Astrocyte (in vitro differentiated cells and primary cell): ENCODE measurements at regions not wholly inside any gene's neighbourhood (a gene's known extent, or its start where the extent isn't known, plus 50 kb on each side); places are given as distances from the start of the nearest gene placed in this dataset.

Experiments
- DNase-seq: peaks from one replicate; pipeline ENCODE4 v3.0.0-alpha.2; 2010; ENCODE audit warnings: low read depth
- FAIRE-seq: peaks from 2 replicates; lab custom pipeline; 2011; peaks lifted over from hg19 to GRCh38; lab: Jason Lieb, UNC
- H2AFZ ChIP-seq: 2 replicates; pipeline ENCODE4 v1.6.0; 2012; ENCODE audit warnings: low read depth, low read length, inconsistent platforms
- H3K27ac ChIP-seq: 2 replicates; pipeline ENCODE4 v1.5.1; 2011; ENCODE audit warnings: low read depth, low read length, inconsistent platforms
- H3K27me3 ChIP-seq: 2 replicates; pipeline ENCODE4 v1.6.0; 2011; ENCODE audit warnings: low read length, inconsistent platforms; ENCODE audit not compliant: insufficient read depth
- H3K36me3 ChIP-seq: 2 replicates; pipeline ENCODE4 v1.5.1; 2011; ENCODE audit warnings: low read length, inconsistent platforms; ENCODE audit not compliant: insufficient read depth
- H3K4me1 ChIP-seq: 2 replicates; pipeline ENCODE4 v1.5.1; 2011; ENCODE audit warnings: low read length, inconsistent platforms; ENCODE audit not compliant: insufficient read depth
- H3K4me2 ChIP-seq: 2 replicates; pipeline ENCODE4 v1.6.0; 2012; ENCODE audit warnings: low read length, inconsistent platforms
- H3K4me3 ChIP-seq: 2 replicates; pipeline ENCODE4 v1.5.1; 2011; ENCODE audit warnings: low read depth, mild to moderate bottlenecking, low read length, inconsistent platforms; ENCODE audit not compliant: insufficient read depth
- H3K79me2 ChIP-seq: 2 replicates; pipeline ENCODE4 v1.6.0; 2012; ENCODE audit warnings: mild to moderate bottlenecking, low read length, inconsistent platforms; ENCODE audit not compliant: insufficient read depth
- H3K9ac ChIP-seq: 2 replicates; pipeline ENCODE4 v1.6.0; 2012; ENCODE audit warnings: mild to moderate bottlenecking, low read length, inconsistent platforms
- H3K9me3 ChIP-seq: 2 replicates; pipeline ENCODE4 v1.5.1; 2012; ENCODE audit warnings: low read depth, mild to moderate bottlenecking, low read length, inconsistent platforms; ENCODE audit not compliant: insufficient read depth
- H4K20me1 ChIP-seq: 2 replicates; pipeline ENCODE4 v1.6.0; 2012; ENCODE audit warnings: low read length, inconsistent platforms; ENCODE audit not compliant: insufficient read depth
- H3K27ac Mint-ChIP-seq: one replicate; pipeline ENCODE4 v1.8.0; 2021; ENCODE audit warnings: mild to moderate bottlenecking, mixed read lengths; ENCODE audit not compliant: unreplicated experiment
- H3K27me3 Mint-ChIP-seq: one replicate; pipeline ENCODE4 v1.8.0; 2021; ENCODE audit warnings: low read depth, mixed read lengths; ENCODE audit not compliant: unreplicated experiment
- H3K36me3 Mint-ChIP-seq: one replicate; pipeline ENCODE4 v1.8.0; 2021; ENCODE audit warnings: low read depth, mixed read lengths; ENCODE audit not compliant: unreplicated experiment
- H3K4me1 Mint-ChIP-seq: one replicate; pipeline ENCODE4 v1.8.0; 2021; ENCODE audit warnings: low read depth, mixed read lengths; ENCODE audit not compliant: unreplicated experiment
- H3K4me3 Mint-ChIP-seq: one replicate; pipeline ENCODE4 v1.8.0; 2021; ENCODE audit warnings: mild to moderate bottlenecking, moderate library complexity, mixed read lengths; ENCODE audit not compliant: unreplicated experiment
- H3K9me3 Mint-ChIP-seq: one replicate; pipeline ENCODE4 v1.8.0; 2021; ENCODE audit warnings: mild to moderate bottlenecking, mixed read lengths; ENCODE audit not compliant: unreplicated experiment
- EZH2 ChIP-seq: IDR thresholded peaks from 2 replicates; pipeline ENCODE4 v1.6.1; 2012; ENCODE audit warnings: mild to moderate bottlenecking, low read length, inconsistent platforms; ENCODE audit not compliant: insufficient read depth
- TF ChIP-seq, protein P1 (sequence below): IDR thresholded peaks from 2 replicates; pipeline ENCODE4 v1.5.1; 2011; ENCODE audit warnings: low read depth, mild to moderate bottlenecking, inconsistent platforms, low read length, moderate library complexity; ENCODE audit not compliant: insufficient read depth

DNA sequence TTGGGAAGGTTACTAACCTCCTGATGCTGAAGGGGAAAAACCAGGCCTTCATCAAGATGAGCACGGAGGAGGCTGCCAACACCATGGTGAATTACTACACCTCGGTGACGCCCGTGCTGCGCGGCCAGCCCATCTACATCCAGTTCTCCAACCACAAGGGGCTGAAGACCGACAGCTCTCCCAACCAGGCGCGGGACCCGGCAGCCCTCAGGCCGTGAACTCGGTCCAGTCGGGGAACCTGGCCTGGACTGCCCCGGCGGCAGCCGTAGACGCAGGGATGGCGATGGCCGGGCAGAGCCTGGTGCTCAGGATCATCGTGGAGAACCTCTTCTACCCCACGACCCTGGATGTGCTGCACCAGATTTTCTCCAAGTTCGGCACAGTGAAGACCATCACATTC, 133.0 kb upstream of the FUT8 start:
- Mint-ChIP-seq H3K9me3 (peaks cover 3% of the 10 kb centered on the region), H3K4me1 (peaks cover 31% of the 10 kb centered on the region), H3K4me3 (no peak overlapping the region), H3K27ac (no peak overlapping the region), H3K36me3 (no peaks in the 10 kb centered on the region), H3K27me3 (no peaks in the 10 kb centered on the region)
- Histone ChIP-seq H3K27ac (no peak overlapping the region), H2AFZ (no peak overlapping the region), H3K9me3 (no peaks in the 10 kb centered on the region), H3K79me2 (no peaks in the 10 kb centered on the region), H3K9ac (no peak overlapping the region), H4K20me1 (no peaks in the 10 kb centered on the region), H3K36me3 (no peaks in the 10 kb centered on the region), H3K4me3 (no peak overlapping the region), H3K4me2 (no peak overlapping the region), H3K4me1 (peaks cover 20% of the 10 kb centered on the region), H3K27me3 (no peaks in the 10 kb centered on the region)
- TF ChIP-seq, protein P1, sequence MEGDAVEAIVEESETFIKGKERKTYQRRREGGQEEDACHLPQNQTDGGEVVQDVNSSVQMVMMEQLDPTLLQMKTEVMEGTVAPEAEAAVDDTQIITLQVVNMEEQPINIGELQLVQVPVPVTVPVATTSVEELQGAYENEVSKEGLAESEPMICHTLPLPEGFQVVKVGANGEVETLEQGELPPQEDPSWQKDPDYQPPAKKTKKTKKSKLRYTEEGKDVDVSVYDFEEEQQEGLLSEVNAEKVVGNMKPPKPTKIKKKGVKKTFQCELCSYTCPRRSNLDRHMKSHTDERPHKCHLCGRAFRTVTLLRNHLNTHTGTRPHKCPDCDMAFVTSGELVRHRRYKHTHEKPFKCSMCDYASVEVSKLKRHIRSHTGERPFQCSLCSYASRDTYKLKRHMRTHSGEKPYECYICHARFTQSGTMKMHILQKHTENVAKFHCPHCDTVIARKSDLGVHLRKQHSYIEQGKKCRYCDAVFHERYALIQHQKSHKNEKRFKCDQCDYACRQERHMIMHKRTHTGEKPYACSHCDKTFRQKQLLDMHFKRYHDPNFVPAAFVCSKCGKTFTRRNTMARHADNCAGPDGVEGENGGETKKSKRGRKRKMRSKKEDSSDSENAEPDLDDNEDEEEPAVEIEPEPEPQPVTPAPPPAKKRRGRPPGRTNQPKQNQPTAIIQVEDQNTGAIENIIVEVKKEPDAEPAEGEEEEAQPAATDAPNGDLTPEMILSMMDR = no peak
- TF ChIP-seq EZH2 = no peak
- no peak for DNase-seq
- no peak for FAIRE-seq

DNA sequence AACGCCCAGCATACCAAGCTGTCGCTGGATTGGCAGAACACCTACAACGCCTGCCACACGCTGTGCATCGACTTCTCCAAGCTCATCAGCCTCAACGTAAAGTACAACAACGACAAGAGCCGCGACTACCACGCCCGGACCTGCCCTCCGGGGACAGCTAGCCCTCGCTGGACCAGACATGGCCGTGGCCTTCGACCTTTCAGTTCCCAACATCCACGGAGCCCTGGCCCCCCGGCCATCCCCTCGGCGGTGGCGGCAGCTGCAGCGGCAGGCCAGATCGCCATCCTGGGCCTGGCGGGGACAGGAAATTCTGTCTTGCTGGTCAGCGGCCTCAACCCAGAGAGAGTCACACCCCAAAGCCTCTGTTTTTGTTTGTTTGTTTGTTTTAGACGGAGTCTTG, 132.6 kb upstream of the FUT8 start:
- no peaks in the 10 kb centered on the region for H3K27me3 ChIP-seq
- no peaks in the 10 kb centered on the region for H3K27me3 Mint-ChIP-seq

DNA sequence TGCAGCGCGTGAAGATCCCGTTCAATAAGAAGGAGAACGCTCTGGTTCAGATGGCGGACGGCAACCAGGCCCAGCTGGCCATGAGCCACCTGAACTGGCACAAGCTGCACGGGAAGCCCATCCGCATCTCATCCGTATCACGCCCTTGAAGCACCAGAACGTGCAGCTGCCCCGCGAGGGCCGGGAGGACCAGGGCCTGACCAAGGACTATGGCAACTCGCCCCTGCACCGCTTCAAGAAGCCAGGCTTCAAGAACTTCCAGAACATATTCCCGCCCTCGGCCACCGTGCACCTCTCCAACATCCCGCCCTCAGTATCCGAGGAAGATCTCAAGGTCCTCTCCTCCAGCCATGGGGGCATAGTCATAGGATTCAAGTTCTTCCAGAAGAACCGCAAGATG, 131.9 kb upstream of the FUT8 start:
- FAIRE-seq (no peak), DNase-seq (no peak)
- Mint-ChIP-seq H3K27ac (no peak overlapping the region), H3K4me1 (peaks cover 31% of the 10 kb centered on the region), H3K27me3 (no peaks in the 10 kb centered on the region), H3K9me3 (peaks cover 3% of the 10 kb centered on the region), H3K4me3 (no peak overlapping the region), H3K36me3 (no peaks in the 10 kb centered on the region)
- no peak overlapping the region for H3K27ac ChIP-seq
- H3K27me3 ChIP-seq = no peaks in the 10 kb centered on the region
- H3K9me3 ChIP-seq = no peaks in the 10 kb centered on the region
- no peaks in the 10 kb centered on the region for H3K36me3 ChIP-seq
- H3K9ac ChIP-seq = no peak overlapping the region
- no peak overlapping the region for H2AFZ ChIP-seq
- H3K4me2 ChIP-seq = no peak overlapping the region
- no peaks in the 10 kb centered on the region for H4K20me1 ChIP-seq
- no peaks in the 10 kb centered on the region for H3K79me2 ChIP-seq
- no peak overlapping the region for H3K4me3 ChIP-seq
- peaks cover 20% of the 10 kb centered on the region for H3K4me1 ChIP-seq
- TF ChIP-seq, protein P1 = no peak
- no peak for TF ChIP-seq EZH2

More for the DNA sequence above, 132.6 kb upstream of the FUT8 start:
- H3K27ac ChIP-seq = no peak overlapping the region
- DNase-seq = no peak
- no peak overlapping the region for H3K4me2 ChIP-seq
- H3K79me2 ChIP-seq = no peaks in the 10 kb centered on the region
- peaks cover 20% of the 10 kb centered on the region for H3K4me1 ChIP-seq
- no peaks in the 10 kb centered on the region for H3K36me3 Mint-ChIP-seq
- no peak overlapping the region for H3K4me3 ChIP-seq
- no peaks in the 10 kb centered on the region for H3K9me3 ChIP-seq
- no peak for FAIRE-seq
- no peak for TF ChIP-seq EZH2
- TF ChIP-seq, protein P1 = no peak
- H3K4me3 Mint-ChIP-seq = no peak overlapping the region
- H3K9ac ChIP-seq = no peak overlapping the region
- H3K36me3 ChIP-seq = no peaks in the 10 kb centered on the region
- peaks cover 3% of the 10 kb centered on the region for H3K9me3 Mint-ChIP-seq
- no peak overlapping the region for H3K27ac Mint-ChIP-seq
- no peak overlapping the region for H2AFZ ChIP-seq
- no peaks in the 10 kb centered on the region for H4K20me1 ChIP-seq
- peaks cover 31% of the 10 kb centered on the region for H3K4me1 Mint-ChIP-seq
